Liver (tissue), 8 donors: ENCODE measurements at regions not wholly inside any gene's neighbourhood (a gene's known extent, or its start where the extent isn't known, plus 50 kb on each side); places are given as distances from the start of the nearest gene placed in this dataset.

Source experiments
- DNase-seq: peaks from one replicate; pipeline ENCODE4 v3.0.0-alpha.2; 2017; ENCODE audit warnings: low spot score
- H3K27ac ChIP-seq, 2 donors: one replicate each; pipeline ENCODE4 v1.7.0; 2013; ENCODE audit warnings: inconsistent platforms in 2 of 2, low read length in 2 of 2, control low read depth in 1 of 2, low read depth in 1 of 2, mild to moderate bottlenecking in 1 of 2
- H3K27me3 ChIP-seq, 4 donors: one replicate each; pipeline versions ENCODE4 v1.6.1 to v1.7.0; 2013; ENCODE audit warnings: low read length in 3 of 4, inconsistent platforms in 1 of 4, mild to moderate bottlenecking in 1 of 4, moderate library complexity in 1 of 4; ENCODE audit not compliant: control insufficient read depth in 4 of 4, insufficient read depth in 4 of 4
- H3K36me3 ChIP-seq, 4 donors: one replicate each; pipeline versions ENCODE4 v1.6.1 to v1.7.0; 2013; ENCODE audit warnings: low read length in 3 of 4, mild to moderate bottlenecking in 3 of 4, low read depth in 1 of 4, moderate library complexity in 1 of 4; ENCODE audit not compliant: control insufficient read depth in 4 of 4, insufficient read depth in 3 of 4
- H3K4me1 ChIP-seq, 4 donors: one replicate each; pipeline versions ENCODE4 v1.6.1 to v1.7.0; 2013; ENCODE audit warnings: low read length in 3 of 4, mild to moderate bottlenecking in 3 of 4, moderate library complexity in 1 of 4; ENCODE audit not compliant: control insufficient read depth in 4 of 4, insufficient read depth in 4 of 4
- H3K4me3 ChIP-seq, 3 donors: one replicate each; pipeline versions ENCODE4 v1.6.1 to v1.7.0; 2013; ENCODE audit warnings: low read length in 3 of 3, control low read depth in 1 of 3, low read depth in 1 of 3, mild to moderate bottlenecking in 1 of 3
- H3K9ac ChIP-seq, 2 donors: one replicate each; pipeline ENCODE4 v1.7.0; 2013; ENCODE audit warnings: low read length in 2 of 2, mild to moderate bottlenecking in 2 of 2, moderate library complexity in 2 of 2, control low read depth in 1 of 2, low read depth in 1 of 2
- H3K9me3 ChIP-seq, 4 donors: one replicate each; pipeline versions ENCODE4 v1.6.1 to v1.7.0; 2013; ENCODE audit warnings: low read length in 3 of 4; ENCODE audit not compliant: control insufficient read depth in 4 of 4
- EGR1 ChIP-seq, 2 donors: IDR thresholded peaks; 2 replicates each; pipeline ENCODE4 v1.6.1; 2016 to 2018; ENCODE audit warnings: antibody characterized with exemption in 2 of 2, low read depth in 2 of 2
- FOXA1 ChIP-seq: IDR thresholded peaks from 2 replicates; pipeline ENCODE4 v1.6.1; 2016; ENCODE audit warnings: antibody characterized with exemption
- FOXA2 ChIP-seq: IDR thresholded peaks from 2 replicates; pipeline ENCODE4 v1.6.1; 2016; ENCODE audit warnings: antibody characterized with exemption
- GABPA ChIP-seq, 2 donors: IDR thresholded peaks in 1 of 2; conservative IDR thresholded peaks in 1 of 2; 2 replicates each; pipeline ENCODE4 v1.6.1; 2016; ENCODE audit warnings: antibody characterized with exemption in 2 of 2, mild to moderate bottlenecking in 1 of 2, moderate library complexity in 1 of 2
- HNF4A ChIP-seq, 2 donors: conservative IDR thresholded peaks; 2 replicates each; pipeline ENCODE4 v1.6.1; 2016; ENCODE audit warnings: antibody characterized with exemption in 2 of 2, mild to moderate bottlenecking in 2 of 2
- HNF4G ChIP-seq: IDR thresholded peaks from 2 replicates; pipeline ENCODE4 v1.6.1; 2016; ENCODE audit warnings: antibody characterized with exemption
- JUND ChIP-seq, 2 donors: IDR thresholded peaks; 2 replicates each; pipeline ENCODE4 v1.6.1; 2016; ENCODE audit warnings: antibody characterized with exemption in 2 of 2
- MAX ChIP-seq: IDR thresholded peaks from 2 replicates; pipeline ENCODE4 v1.6.1; 2016; ENCODE audit warnings: antibody characterized with exemption
- RAD21 ChIP-seq, 2 donors: IDR thresholded peaks; 2 replicates each; pipeline ENCODE4 v1.6.1; 2016; ENCODE audit warnings: antibody characterized with exemption in 2 of 2, mild to moderate bottlenecking in 2 of 2
- RXRA ChIP-seq, 2 donors: IDR thresholded peaks; 2 replicates each; pipeline ENCODE4 v1.6.1; 2017 to 2018; ENCODE audit warnings: antibody characterized with exemption in 2 of 2, mild to moderate bottlenecking in 1 of 2
- SP1 ChIP-seq: IDR thresholded peaks from 2 replicates; pipeline ENCODE4 v1.6.1; 2018; ENCODE audit warnings: antibody characterized with exemption, mild to moderate bottlenecking
- TAF1 ChIP-seq: conservative IDR thresholded peaks from 2 replicates; pipeline ENCODE4 v1.6.1; 2016; ENCODE audit warnings: antibody characterized with exemption, mild to moderate bottlenecking
- YY1 ChIP-seq: IDR thresholded peaks from 2 replicates; pipeline ENCODE4 v1.6.1; 2016; ENCODE audit warnings: antibody characterized with exemption, mild to moderate bottlenecking
- ZBTB33 ChIP-seq: IDR thresholded peaks from 2 replicates; pipeline ENCODE4 v1.6.1; 2016; ENCODE audit warnings: antibody characterized with exemption
- WGBS: extraction: QIAGEN DNeasy Blood & Tissue Kit; methylation state at CpG from one replicate; pipeline ENCODE4 v1.1.7; 2013; 5-methylcytosine and 5-hydroxymethylcytosine counted together
- TF ChIP-seq, protein P1 (sequence below): fragments of 150-350 bp; IDR thresholded peaks from 2 replicates; pipeline ENCODE4 v1.5.1; 2017; ENCODE audit warnings: improper control_type of control experiment, low read depth, low read length; ENCODE audit not compliant: missing input control
- TF ChIP-seq, protein P2 (sequence below): IDR thresholded peaks from 2 replicates; pipeline ENCODE4 v1.6.1; 2016; ENCODE audit warnings: antibody characterized with exemption
- donor health status: healthy.
- donor health status: healthy.
- donor health status: healthy.
- donor health status: healthy.
- donor health status: healthy.

DNA sequence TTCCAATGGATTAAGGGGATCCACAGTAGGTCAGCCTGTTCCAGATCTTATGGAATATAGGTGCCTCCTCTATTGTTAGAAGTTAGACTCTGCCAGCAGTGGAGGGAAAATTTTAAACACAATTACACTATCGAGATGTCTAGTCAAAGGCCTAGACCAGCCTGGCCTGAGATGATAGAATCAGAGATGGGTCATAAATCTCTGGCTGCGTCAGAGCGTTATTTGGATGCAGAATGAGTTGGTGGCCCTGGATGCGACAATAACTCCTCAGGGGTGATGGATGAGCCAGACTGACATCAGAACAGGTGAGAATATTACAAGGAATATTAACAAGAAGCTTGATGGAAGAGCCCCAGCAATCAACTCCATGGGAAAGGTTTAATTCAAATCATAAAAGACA, 149.3 kb upstream of the TCF4 start:
- Histone ChIP-seq H3K4me3 (no peak overlapping the region), H3K36me3 (no peaks in the 10 kb centered on the region), H3K9me3 (peaks cover 0 to 2% (median 0%) of the 10 kb centered on the region in 4 donors), H3K9ac (no peak overlapping the region), H3K4me1 (no peaks in the 10 kb centered on the region), H3K27me3 (peaks cover 0 to 3% (median 0%) of the 10 kb centered on the region in 4 donors), H3K27ac (no peak overlapping the region)
- 94% methylated on average over 4 of the region's 4 CpGs for WGBS
- DNase-seq, result no peak
- TF ChIP-seq TAF1 (no peak), HNF4G (no peak)

DNA sequence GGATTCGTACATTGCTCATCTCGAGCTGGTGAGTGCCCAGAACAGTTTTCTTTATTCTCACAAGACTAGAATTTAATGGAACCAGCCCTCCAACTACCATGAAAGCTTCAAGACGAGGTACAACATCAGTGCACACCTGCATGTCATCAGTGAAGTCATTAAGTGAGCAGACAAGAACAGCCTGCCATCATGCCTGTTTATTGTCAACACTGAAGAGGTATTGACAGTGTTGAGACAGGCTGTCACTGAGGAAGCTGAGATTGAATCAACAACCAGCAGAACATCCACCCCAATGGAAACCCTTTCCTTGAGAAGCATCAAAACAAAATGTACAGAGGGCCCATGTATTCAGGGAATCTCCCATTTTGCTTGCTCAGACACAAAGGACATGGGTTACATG, 148.0 kb upstream of the TCF4 start:
- Histone ChIP-seq H3K4me3 (no peak overlapping the region), H3K9me3 (no peaks in the 10 kb centered on the region), H3K27me3 (no peaks in the 10 kb centered on the region), H3K4me1 (no peaks in the 10 kb centered on the region), H3K27ac (no peak overlapping the region), H3K36me3 (no peaks in the 10 kb centered on the region), H3K9ac (no peak overlapping the region)
- no peak for TF ChIP-seq FOXA1
- no peak for TF ChIP-seq RXRA (IDR thresholded peaks at IDR 0.05)
- TF ChIP-seq, protein P1, sequence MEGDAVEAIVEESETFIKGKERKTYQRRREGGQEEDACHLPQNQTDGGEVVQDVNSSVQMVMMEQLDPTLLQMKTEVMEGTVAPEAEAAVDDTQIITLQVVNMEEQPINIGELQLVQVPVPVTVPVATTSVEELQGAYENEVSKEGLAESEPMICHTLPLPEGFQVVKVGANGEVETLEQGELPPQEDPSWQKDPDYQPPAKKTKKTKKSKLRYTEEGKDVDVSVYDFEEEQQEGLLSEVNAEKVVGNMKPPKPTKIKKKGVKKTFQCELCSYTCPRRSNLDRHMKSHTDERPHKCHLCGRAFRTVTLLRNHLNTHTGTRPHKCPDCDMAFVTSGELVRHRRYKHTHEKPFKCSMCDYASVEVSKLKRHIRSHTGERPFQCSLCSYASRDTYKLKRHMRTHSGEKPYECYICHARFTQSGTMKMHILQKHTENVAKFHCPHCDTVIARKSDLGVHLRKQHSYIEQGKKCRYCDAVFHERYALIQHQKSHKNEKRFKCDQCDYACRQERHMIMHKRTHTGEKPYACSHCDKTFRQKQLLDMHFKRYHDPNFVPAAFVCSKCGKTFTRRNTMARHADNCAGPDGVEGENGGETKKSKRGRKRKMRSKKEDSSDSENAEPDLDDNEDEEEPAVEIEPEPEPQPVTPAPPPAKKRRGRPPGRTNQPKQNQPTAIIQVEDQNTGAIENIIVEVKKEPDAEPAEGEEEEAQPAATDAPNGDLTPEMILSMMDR, result no peak
- no peak for TF ChIP-seq JUND (IDR thresholded peaks at IDR 0.05)
- TF ChIP-seq RAD21 (IDR thresholded peaks at IDR 0.05), result no peak
- TF ChIP-seq HNF4G, result no peak
- TF ChIP-seq YY1, result no peak
- TF ChIP-seq FOXA2, result no peak
- no peak for TF ChIP-seq MAX
- TF ChIP-seq, protein P2, sequence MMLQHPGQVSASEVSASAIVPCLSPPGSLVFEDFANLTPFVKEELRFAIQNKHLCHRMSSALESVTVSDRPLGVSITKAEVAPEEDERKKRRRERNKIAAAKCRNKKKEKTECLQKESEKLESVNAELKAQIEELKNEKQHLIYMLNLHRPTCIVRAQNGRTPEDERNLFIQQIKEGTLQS, result no peak
- TF ChIP-seq HNF4A (conservative IDR thresholded peaks at IDR 0.05), result no peak
- no peak for TF ChIP-seq ZBTB33
- no peak for TF ChIP-seq TAF1
- no peak for TF ChIP-seq EGR1 (IDR thresholded peaks at IDR 0.05; ENCODE audit: low read depth in 2 of 2)
- 82% methylated on average over 3 of the region's 3 CpGs for whole genome bisulfite sequencing
- DNase-seq, result no peak

- DNase-seq, result no peak
- TF ChIP-seq GABPA (IDR thresholded peaks at IDR 0.05 in 1 of 2, conservative IDR thresholded peaks at IDR 0.05 in 1 of 2) (no peak), TAF1 (no peak), SP1 (no peak), ZBTB33 (no peak), RXRA (IDR thresholded peaks at IDR 0.05) (no peak), MAX (no peak)
- TF ChIP-seq, protein P1, result no peak
These were observed 147.3 kb upstream of the TCF4 start for GRCh38 chr18:55735199-55735855.

More at GRCh38 chr18:55735199-55735855, 147.3 kb upstream of the TCF4 start:
- Histone ChIP-seq H3K4me1 (no peaks in the 10 kb centered on the region), H3K4me3 (no peak overlapping the region), H3K27ac (no peak overlapping the region), H3K36me3 (no peaks in the 10 kb centered on the region), H3K9ac (no peak overlapping the region), H3K9me3 (no peaks in the 10 kb centered on the region), H3K27me3 (no peaks in the 10 kb centered on the region)
- WGBS, result 73% methylated on average over 3 of the region's 3 CpGs
